PC-9 (cell line): ENCODE measurements at regions not wholly inside any gene's neighbourhood (a gene's known extent, or its start where the extent isn't known, plus 50 kb on each side); places are given as distances from the start of the nearest gene placed in this dataset.

Source experiments
- BruUV-seq: library from RNA; stranded (reverse); fragments of 400-500 nt; replicated peaks from 2 replicates; lab custom pipeline; 2021; lab: Mats Ljungman, UMichigan
- CTCF ChIA-PET: fragments of 300-600 bp; sonication (Branson Sonifier 250); formaldehyde crosslinking; loops from one replicate; lab custom pipeline; 2022; ENCODE audit warnings: antibody characterized with exemption; lab: Charles Lee
- POLR2A ChIA-PET: fragments of 300-600 bp; sonication (Branson Sonifier 250); formaldehyde crosslinking; loops from one replicate; lab custom pipeline; 2022; ENCODE audit warnings: antibody characterized with exemption; ENCODE audit not compliant: unreplicated experiment; lab: Charles Lee
- DNase-seq, 2 experiments: peaks; one replicate each; pipeline versions ENCODE4 v3.0.0 to v3.0.0-alpha.2; 2015 to 2022; ENCODE audit warnings: mixed read lengths in 1 of 2
- H2AFZ ChIP-seq: fragments of 200-600 bp; sonication (generic); 2 replicates; pipeline ENCODE4 v1.8.1; 2017; ENCODE audit warnings: antibody characterized with exemption
- H3F3A ChIP-seq: fragments of 200-600 bp; sonication (generic); 2 replicates; pipeline ENCODE4 v1.8.1; 2017; ENCODE audit warnings: antibody characterized with exemption, mild to moderate bottlenecking, low read depth; ENCODE audit not compliant: insufficient read depth
- H3K27ac ChIP-seq: fragments of 200-600 bp; sonication (generic); 2 replicates; pipeline ENCODE4 v1.6.1; 2016; ENCODE audit warnings: mixed run types
- H3K27me3 ChIP-seq: fragments of 200-600 bp; sonication (generic); 2 replicates; pipeline ENCODE4 v1.6.1; 2016; ENCODE audit warnings: low read depth, mixed run types; ENCODE audit not compliant: insufficient read depth
- H3K36me3 ChIP-seq: fragments of 200-600 bp; sonication (generic); 2 replicates; pipeline ENCODE4 v1.6.1; 2016; ENCODE audit warnings: low read depth, mixed run types
- H3K4me1 ChIP-seq: fragments of 200-600 bp; sonication (generic); replicated peaks from 2 replicates; pipeline ENCODE4 v1.6.1; 2016; ENCODE audit warnings: mixed run types; ENCODE audit not compliant: insufficient read depth
- H3K4me2 ChIP-seq: fragments of 200-600 bp; sonication (generic); 2 replicates; pipeline ENCODE4 v1.6.1; 2017; ENCODE audit warnings: mixed run types
- H3K4me3 ChIP-seq: fragments of 200-600 bp; sonication (generic); 2 replicates; pipeline ENCODE4 v1.6.1; 2016; ENCODE audit warnings: mixed run types
- H3K79me2 ChIP-seq: fragments of 200-600 bp; sonication (generic); 2 replicates; pipeline ENCODE4 v1.6.1; 2017; ENCODE audit warnings: low read depth, mixed run types
- H3K9me2 ChIP-seq: fragments of 200-600 bp; sonication (generic); 2 replicates; pipeline ENCODE4 v1.8.1; 2017; ENCODE audit warnings: mild to moderate bottlenecking; ENCODE audit not compliant: insufficient read depth
- H3K9me3 ChIP-seq: fragments of 200-600 bp; sonication (generic); 2 replicates; pipeline ENCODE4 v1.8.1; 2016; ENCODE audit warnings: low read depth; ENCODE audit not compliant: insufficient read depth
- H4K20me1 ChIP-seq: fragments of 200-600 bp; sonication (generic); 2 replicates; pipeline ENCODE4 v1.8.1; 2017; ENCODE audit not compliant: insufficient read depth
- CTCF ChIP-seq: fragments of 200-600 bp; sonication (generic); conservative IDR thresholded peaks from 2 replicates; pipeline ENCODE4 v1.6.1; 2017; ENCODE audit warnings: mixed run types, antibody characterized with exemption, mild to moderate bottlenecking, moderate library complexity
- EZH2 ChIP-seq: fragments of 200-600 bp; sonication (generic); IDR thresholded peaks from 2 replicates; pipeline ENCODE4 v1.8.0; 2017; ENCODE audit warnings: antibody characterized with exemption, low read depth
- intact Hi-C: fragments of 100-400 bp; cut with micrococcal nuclease; formaldehyde crosslinking; loops from one replicate; pipeline ENCODE4 v1.10.0; 2022; ENCODE audit not compliant: unreplicated experiment

GRCh38 chr1:191634801-191635508, 523.3 kb upstream of the RGS18 start:
- H3K4me2 ChIP-seq: no peak overlapping the region
- H3K27ac ChIP-seq: no peak overlapping the region
- peaks cover 22% of the 10 kb centered on the region for H3K4me1 ChIP-seq
- H3K9me3 ChIP-seq: no peaks in the 10 kb centered on the region
- no peak overlapping the region for H3K4me3 ChIP-seq
- no peak overlapping the region; the same call in 1 of the 2 replicates for H2AFZ ChIP-seq
- intact Hi-C loops: no loop called here
- H3K79me2 ChIP-seq: no peaks in the 10 kb centered on the region
- H3F3A ChIP-seq: no peaks in the 10 kb centered on the region
- CTCF ChIA-PET: no interaction called here
- POLR2A ChIA-PET: no interaction called here
- H3K27me3 ChIP-seq: no peaks in the 10 kb centered on the region
- BruUV-seq: no TSS peak
- no peak for TF ChIP-seq EZH2
- TF ChIP-seq CTCF: no peak
- peaks cover 4% of the 10 kb centered on the region; the same call in 1 of the 2 replicates for H3K9me2 ChIP-seq
- no peaks in the 10 kb centered on the region for H3K36me3 ChIP-seq
- DNase-seq: no peak
- H4K20me1 ChIP-seq: 0 out of 2 replicates have a peak, but pooled peaks cover 3% of the 10 kb centered on the region

- POLR2A ChIA-PET: no interaction called here
Observed at GRCh38 chr1:191636345-191636744, 521.9 kb upstream of the RGS18 start.

More at GRCh38 chr1:191636345-191636744, 521.9 kb upstream of the RGS18 start:
- Histone ChIP-seq H4K20me1 (no peaks in the 10 kb centered on the region), H3K27me3 (no peaks in the 10 kb centered on the region), H3K9me2 (peaks cover 4% of the 10 kb centered on the region; the same call in 1 of the 2 replicates), H3K9me3 (no peaks in the 10 kb centered on the region), H3K4me3 (no peak overlapping the region), H3K27ac (no peak overlapping the region), H3K36me3 (no peaks in the 10 kb centered on the region), H3F3A (no peaks in the 10 kb centered on the region), H3K79me2 (no peaks in the 10 kb centered on the region), H3K4me1 (peaks cover 9% of the 10 kb centered on the region), H3K4me2 (no peak overlapping the region), H2AFZ (no peak overlapping the region)
- CTCF ChIA-PET: no interaction called here
- DNase-seq: no peak
- TF ChIP-seq CTCF (no peak), EZH2 (no peak)
- intact Hi-C loops: no loop called here
- no TSS peak for BruUV-seq
